ENCODE measurements at regions not wholly inside any gene's neighbourhood (a gene's known extent, or its start where the extent isn't known, plus 50 kb on each side); places are given as distances from the start of the nearest gene placed in this dataset.
A peak's percentile ranks its signal among the peaks of the same experiment; 100 is the strongest.

DNA sequence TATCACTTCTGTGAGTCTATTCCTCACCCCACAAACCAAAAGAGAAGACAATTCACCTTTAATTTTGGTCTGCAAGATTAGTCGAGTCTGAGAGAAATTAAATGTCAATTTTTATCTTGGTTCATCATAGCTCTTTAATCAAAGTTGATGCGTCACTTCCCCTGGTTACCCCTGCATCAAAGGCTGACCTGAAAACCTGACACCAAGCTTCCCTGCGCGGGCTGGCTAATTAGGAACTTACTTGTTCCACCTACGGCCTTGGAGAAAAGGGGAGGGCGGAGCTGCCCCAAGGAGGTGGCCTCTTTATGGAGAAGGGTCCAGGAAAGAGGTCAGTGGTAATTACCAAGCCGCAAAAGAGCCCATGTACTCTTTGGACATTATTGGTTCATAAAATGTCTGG, 218.4 kb downstream of the ARRDC4 start:
- no peaks in the 10 kb centered on the region for H3K36me3 ChIP-seq (ENCODE audit: insufficient read depth, low read length)
- H3K9me2 ChIP-seq (replicated peaks; ENCODE audit: low read depth, low read length), result no peaks in the 10 kb centered on the region
- 0 out of 2 replicates have a peak overlapping the region, but pooled peaks have one; percentile 22 for H2AFZ ChIP-seq (ENCODE audit: low read length)
- peaks cover 12% of the 10 kb centered on the region for H3K27me3 ChIP-seq (ENCODE audit: insufficient read depth, low read length, poor library complexity, severe bottlenecking)
- peak overlapping the region; percentile 14 for H3K4me3 ChIP-seq (ENCODE audit: low read length, poor library complexity, severe bottlenecking)
- no peaks in the 10 kb centered on the region for H3K9me3 ChIP-seq (ENCODE audit: insufficient read depth, low read depth, low read length)
- H3K9ac ChIP-seq (ENCODE audit: low read depth, low read length, poor library complexity, severe bottlenecking), result no peak overlapping the region
- no peaks in the 10 kb centered on the region for H3F3A ChIP-seq (ENCODE audit: low read depth)
- no peaks in the 10 kb centered on the region for H4K20me1 ChIP-seq (ENCODE audit: insufficient read depth, low read length, poor library complexity, severe bottlenecking)
- TF ChIP-seq, protein P1, sequence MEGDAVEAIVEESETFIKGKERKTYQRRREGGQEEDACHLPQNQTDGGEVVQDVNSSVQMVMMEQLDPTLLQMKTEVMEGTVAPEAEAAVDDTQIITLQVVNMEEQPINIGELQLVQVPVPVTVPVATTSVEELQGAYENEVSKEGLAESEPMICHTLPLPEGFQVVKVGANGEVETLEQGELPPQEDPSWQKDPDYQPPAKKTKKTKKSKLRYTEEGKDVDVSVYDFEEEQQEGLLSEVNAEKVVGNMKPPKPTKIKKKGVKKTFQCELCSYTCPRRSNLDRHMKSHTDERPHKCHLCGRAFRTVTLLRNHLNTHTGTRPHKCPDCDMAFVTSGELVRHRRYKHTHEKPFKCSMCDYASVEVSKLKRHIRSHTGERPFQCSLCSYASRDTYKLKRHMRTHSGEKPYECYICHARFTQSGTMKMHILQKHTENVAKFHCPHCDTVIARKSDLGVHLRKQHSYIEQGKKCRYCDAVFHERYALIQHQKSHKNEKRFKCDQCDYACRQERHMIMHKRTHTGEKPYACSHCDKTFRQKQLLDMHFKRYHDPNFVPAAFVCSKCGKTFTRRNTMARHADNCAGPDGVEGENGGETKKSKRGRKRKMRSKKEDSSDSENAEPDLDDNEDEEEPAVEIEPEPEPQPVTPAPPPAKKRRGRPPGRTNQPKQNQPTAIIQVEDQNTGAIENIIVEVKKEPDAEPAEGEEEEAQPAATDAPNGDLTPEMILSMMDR (conservative IDR thresholded peaks at IDR 0.05; ENCODE audit: low read length), result no peak
- TF ChIP-seq EZH2phosphoT487 (IDR thresholded peaks at IDR 0.05; ENCODE audit: borderline replicate concordance), result no peak
- H3K4me2 ChIP-seq (ENCODE audit: low read depth, low read length, poor library complexity, severe bottlenecking), result peak overlapping the region; percentile 69
- H3K79me2 ChIP-seq (ENCODE audit: insufficient read depth, low read length), result no peaks in the 10 kb centered on the region
- peaks cover 27% of the 10 kb centered on the region for H3K4me1 ChIP-seq (ENCODE audit: insufficient read depth, low read length, poor library complexity, severe bottlenecking)

DNA sequence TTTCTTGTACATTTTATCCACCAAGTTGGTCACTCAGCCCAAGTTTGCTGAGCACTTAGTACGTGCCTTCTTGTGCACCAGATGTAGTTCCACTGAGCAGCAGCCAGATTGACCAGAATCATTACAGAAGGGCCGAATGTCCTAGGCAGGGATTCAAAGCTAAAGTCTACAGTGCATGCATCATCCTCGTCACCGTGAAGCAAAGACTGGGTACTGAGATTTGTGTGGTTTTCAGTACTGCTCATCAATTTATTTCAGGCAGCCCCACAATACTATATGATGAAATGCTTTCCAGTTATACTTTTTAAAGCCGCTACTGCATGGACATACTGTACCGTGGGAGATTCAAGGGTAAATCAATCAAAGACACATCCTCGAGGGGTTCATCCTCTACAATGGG, 227.0 kb downstream of the ARRDC4 start:
- H3K9me2 ChIP-seq (replicated peaks; ENCODE audit: low read depth, low read length), result no peaks in the 10 kb centered on the region
- no peaks in the 10 kb centered on the region for H3K27me3 ChIP-seq (ENCODE audit: insufficient read depth, low read length, poor library complexity, severe bottlenecking)
- no peaks in the 10 kb centered on the region for H3K36me3 ChIP-seq (ENCODE audit: insufficient read depth, low read length)
- H3K4me1 ChIP-seq (ENCODE audit: insufficient read depth, low read length, poor library complexity, severe bottlenecking), result no peaks in the 10 kb centered on the region
- H4K20me1 ChIP-seq (ENCODE audit: insufficient read depth, low read length, poor library complexity, severe bottlenecking), result no peaks in the 10 kb centered on the region
- H2AFZ ChIP-seq (ENCODE audit: low read length), result no peak overlapping the region
- TF ChIP-seq, protein P1 (conservative IDR thresholded peaks at IDR 0.05; ENCODE audit: low read length), result no peak
- no peak for TF ChIP-seq EZH2phosphoT487 (IDR thresholded peaks at IDR 0.05; ENCODE audit: borderline replicate concordance)
- no peak overlapping the region for H3K9ac ChIP-seq (ENCODE audit: low read depth, low read length, poor library complexity, severe bottlenecking)
- H3K9me3 ChIP-seq (ENCODE audit: insufficient read depth, low read depth, low read length), result no peaks in the 10 kb centered on the region
- no peak overlapping the region for H3K4me2 ChIP-seq (ENCODE audit: low read depth, low read length, poor library complexity, severe bottlenecking)
- H3F3A ChIP-seq (ENCODE audit: low read depth), result no peaks in the 10 kb centered on the region
- H3K4me3 ChIP-seq (ENCODE audit: low read length, poor library complexity, severe bottlenecking), result no peak overlapping the region
- no peaks in the 10 kb centered on the region for H3K79me2 ChIP-seq (ENCODE audit: insufficient read depth, low read length)

DNA sequence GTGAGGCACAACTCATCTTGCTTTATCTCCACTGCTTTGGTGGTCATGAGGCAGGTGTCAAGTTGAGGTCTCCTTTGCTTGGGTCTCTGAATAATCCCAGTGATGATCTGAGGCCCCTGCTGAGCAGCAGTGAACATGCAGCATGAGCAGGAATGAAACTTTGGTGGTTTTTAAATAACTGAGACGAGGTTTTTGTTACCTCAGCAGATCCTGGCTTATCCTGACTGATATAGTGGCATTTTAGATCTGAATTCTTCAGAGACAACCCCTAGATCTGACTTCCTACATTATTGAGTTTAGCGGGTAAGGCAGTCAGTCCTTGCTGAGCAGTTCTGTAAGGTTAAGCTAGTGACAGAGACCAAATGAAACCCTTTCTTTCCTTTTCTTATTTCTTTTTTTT, 230.4 kb downstream of the ARRDC4 start:
- Histone ChIP-seq H2AFZ (ENCODE audit: low read length) (no peak overlapping the region), H3K36me3 (ENCODE audit: insufficient read depth, low read length) (no peaks in the 10 kb centered on the region), H3K79me2 (ENCODE audit: insufficient read depth, low read length) (no peaks in the 10 kb centered on the region), H3K9ac (ENCODE audit: low read depth, low read length, poor library complexity, severe bottlenecking) (no peak overlapping the region), H3K4me1 (ENCODE audit: insufficient read depth, low read length, poor library complexity, severe bottlenecking) (no peaks in the 10 kb centered on the region), H4K20me1 (ENCODE audit: insufficient read depth, low read length, poor library complexity, severe bottlenecking) (no peaks in the 10 kb centered on the region), H3K9me3 (ENCODE audit: insufficient read depth, low read depth, low read length) (no peaks in the 10 kb centered on the region), H3K9me2 (replicated peaks; ENCODE audit: low read depth, low read length) (no peaks in the 10 kb centered on the region), H3K4me3 (ENCODE audit: low read length, poor library complexity, severe bottlenecking) (no peak overlapping the region), H3K27me3 (ENCODE audit: insufficient read depth, low read length, poor library complexity, severe bottlenecking) (no peaks in the 10 kb centered on the region), H3F3A (ENCODE audit: low read depth) (no peaks in the 10 kb centered on the region), H3K4me2 (ENCODE audit: low read depth, low read length, poor library complexity, severe bottlenecking) (no peak overlapping the region)
- TF ChIP-seq, protein P1 (conservative IDR thresholded peaks at IDR 0.05; ENCODE audit: low read length), result no peak
- TF ChIP-seq EZH2phosphoT487 (IDR thresholded peaks at IDR 0.05; ENCODE audit: borderline replicate concordance), result no peak

Data from Loucy (cell line).